Stimulated activated CD4-positive, alpha-beta T cell treated with anti-CD3 and anti-CD28 coated beads, Interleukin-12 subunit alpha, Interleukin-12 subunit beta, amount 100 ng/mL, for 48 hours (primary cell): ENCODE measurements at regions not wholly inside any gene's neighbourhood (a gene's known extent, or its start where the extent isn't known, plus 50 kb on each side); places are given as distances from the start of the nearest gene placed in this dataset.

Source experiments
- DNase-seq, 3 donors: peaks; one replicate each; pipeline ENCODE4 v3.0.0-alpha.2; 2020; ENCODE audit warnings: low read depth in 2 of 3, low spot score in 1 of 3

DNA sequence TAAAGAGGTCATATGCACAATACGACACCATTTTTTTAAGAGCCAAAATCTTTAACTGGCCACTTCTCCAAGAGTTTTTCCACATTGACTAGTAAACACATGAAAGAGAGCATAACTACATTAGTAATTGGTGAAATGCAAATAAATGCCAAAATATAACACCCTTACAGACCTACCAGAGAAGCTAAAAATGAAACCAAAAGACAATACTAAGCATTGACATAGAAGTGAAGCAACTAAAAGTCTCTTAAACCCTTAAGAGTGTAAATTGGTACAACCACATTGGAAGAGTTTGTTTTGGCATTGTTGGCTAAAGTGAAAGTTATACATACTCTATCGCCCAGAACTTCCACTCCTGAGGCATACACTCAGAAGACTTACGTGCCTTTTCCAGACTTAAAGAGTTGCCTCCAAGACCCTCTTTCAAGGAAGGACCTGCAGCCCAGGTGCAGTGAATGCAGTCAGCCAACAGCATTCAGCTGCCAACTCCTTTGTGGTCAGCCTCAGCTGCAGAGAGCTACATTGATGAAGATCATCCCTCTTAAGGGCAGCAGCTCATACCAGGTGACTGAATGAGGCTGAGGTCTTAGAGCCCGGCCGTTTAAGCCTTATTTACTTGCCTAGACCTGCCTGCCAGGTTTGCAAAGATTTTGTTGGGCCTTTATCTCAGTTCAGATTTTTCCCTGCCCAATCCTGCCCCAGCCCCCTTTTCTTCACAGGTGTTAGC, 839.1 kb upstream of the ADGRL2 start:
- DNase-seq = no peak

DNA sequence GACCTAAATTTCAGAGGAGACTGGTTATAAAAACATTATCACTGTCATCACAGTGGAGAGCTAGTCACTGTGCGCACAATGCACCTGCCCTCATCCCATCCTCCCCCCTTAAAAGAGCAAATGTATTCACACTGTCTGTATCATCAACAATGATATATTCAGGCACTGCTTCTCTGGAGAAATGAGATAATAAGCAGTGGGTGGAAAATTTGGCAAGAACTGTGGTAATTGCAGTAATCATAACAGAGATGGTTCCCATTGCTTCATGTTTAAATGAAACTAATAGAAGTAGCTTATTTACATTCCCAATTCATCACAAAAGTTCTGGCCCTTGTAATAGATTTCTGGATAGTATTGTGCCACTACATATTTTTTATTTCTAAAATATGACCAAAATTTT, 867.4 kb upstream of the ADGRL2 start:
- DNase-seq = no peak

DNA sequence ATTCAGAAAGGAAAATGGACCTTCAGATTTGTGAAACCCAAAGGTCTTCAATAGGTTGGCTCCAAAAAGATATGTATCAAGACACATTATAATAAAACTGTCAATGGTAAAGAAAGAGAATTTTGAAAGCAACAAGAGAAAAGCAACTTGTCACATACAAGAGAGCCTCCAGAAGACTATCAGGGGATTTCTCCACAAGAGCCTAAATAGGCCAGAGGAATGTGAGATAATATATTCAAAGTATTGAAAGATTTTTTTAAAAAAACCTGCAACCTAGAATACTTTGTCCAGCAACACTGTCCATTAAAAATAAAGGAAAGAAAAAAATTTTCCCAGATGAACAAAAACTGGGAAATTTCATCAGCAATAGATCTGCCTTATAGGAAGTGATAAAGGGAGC, 869.6 kb upstream of the ADGRL2 start:
- no peak for DNase-seq

DNA sequence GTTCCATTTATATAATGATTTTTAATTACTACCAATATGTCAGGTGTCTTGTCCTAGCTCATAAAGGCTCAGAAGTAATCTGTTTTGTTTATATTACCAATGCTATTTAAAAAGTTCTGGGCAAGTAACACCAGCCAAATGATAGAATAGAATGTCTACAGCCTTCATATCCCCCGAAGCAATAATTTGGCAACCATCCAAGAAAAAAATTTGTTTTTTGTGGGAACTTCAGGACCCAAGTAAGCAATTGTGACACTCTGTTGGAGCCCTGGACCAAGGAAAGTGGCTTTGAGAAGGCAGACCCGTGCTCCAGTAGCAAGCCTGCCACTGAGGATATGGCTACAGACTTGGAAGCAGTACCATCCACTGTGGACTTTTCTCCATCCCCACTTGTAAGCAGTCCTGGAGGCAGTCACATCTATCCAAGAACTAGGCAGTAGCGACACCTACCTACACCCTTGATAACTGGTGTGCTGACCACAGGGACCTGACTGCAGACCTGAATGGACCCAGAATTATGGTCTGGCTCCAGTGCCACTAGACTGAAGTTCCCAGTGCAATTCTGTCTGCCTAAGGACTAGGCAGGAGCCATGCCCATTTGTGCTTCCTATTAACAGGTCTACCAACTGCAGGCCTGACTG, 870.7 kb upstream of the ADGRL2 start:
- no peak for DNase-seq

DNA sequence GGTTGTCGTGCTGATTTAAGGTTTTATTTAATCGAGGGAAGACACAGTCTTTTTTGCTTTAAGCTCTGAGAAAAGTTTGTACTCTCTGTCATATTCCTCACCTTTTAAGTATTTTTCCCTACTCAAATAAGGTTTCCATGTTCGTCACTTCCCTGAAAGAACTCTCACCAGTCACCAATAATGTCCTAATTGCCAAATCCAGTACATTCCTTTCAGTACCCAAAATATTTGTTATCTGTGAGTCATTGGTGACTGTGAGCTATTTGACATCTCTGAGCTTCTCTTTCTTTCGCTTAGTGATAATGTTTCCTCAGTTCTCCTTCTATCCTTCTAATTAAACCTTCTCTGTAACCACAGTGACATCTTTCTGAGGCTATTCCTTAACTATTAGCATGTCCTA, 874.2 kb upstream of the ADGRL2 start:
- no peak for DNase-seq

DNA sequence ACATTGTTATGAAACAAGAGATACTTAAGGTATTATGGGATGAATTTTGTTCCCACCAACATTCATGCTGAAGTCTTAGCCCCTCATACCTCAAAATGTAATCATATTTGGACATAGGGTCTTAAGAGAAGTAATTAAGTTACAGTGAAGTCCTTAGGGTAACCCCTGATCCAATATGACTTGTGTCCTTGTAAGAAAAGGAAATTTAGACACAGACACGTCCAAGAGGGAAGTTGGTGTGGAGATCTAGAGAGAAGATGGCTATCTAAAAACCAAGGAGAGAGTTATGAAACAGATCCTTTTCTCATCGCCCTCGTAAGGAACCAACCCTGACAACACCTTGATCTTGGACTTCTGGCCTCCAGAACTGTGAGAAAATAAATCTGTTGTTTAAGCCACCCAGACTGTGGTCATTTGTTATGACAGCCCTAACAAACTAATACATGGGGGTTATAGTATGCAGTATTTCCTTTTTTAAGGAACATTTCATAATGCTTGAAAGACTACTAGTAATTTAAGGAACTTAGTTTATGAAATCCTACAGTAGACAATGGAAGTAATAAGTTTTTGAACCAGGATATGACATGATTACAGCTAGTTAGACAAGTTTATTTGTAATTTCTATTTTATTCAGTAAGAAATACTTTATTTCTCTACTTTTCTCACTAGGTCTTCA, 875.5 kb upstream of the ADGRL2 start:
- no peak for DNase-seq

- DNase-seq = no peak
Observed at GRCh38 chr1:80924290-80924689, 876.4 kb upstream of the ADGRL2 start.

GRCh38 chr1:80922906-80923305, 877.8 kb upstream of the ADGRL2 start:
- DNase-seq = no peak

DNA sequence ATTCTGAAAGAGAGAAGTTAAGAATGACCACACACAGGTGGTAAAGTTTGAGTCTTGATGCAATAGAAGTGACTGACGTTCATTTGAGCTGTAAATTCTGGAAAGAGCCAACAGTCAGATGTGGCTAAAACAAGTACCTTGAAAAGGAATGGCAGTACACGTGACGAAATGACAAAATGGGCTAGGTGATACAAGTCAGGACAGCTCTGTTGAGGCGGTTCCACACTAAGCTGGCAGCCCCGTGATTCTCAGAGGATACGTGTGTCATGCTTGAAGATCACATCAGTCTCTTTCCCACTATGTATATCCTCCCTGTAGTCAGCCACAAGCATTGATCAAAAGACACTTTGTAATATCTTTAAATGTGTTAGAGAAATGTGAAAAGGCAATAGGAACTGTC, 881.3 kb upstream of the ADGRL2 start:
- no peak for DNase-seq

GRCh38 chr1:80918380-80918779, 882.4 kb upstream of the ADGRL2 start:
- DNase-seq = no peak

GRCh38 chr1:80917826-80918225, 882.9 kb upstream of the ADGRL2 start:
- DNase-seq = no peak

- DNase-seq = no peak
Observed at GRCh38 chr1:80917225-80917624, 883.5 kb upstream of the ADGRL2 start.

GRCh38 chr1:80915491-80915890, 885.2 kb upstream of the ADGRL2 start:
- no peak for DNase-seq

- no peak for DNase-seq
Observed at GRCh38 chr1:80910426-80910825, 890.3 kb upstream of the ADGRL2 start.

DNA sequence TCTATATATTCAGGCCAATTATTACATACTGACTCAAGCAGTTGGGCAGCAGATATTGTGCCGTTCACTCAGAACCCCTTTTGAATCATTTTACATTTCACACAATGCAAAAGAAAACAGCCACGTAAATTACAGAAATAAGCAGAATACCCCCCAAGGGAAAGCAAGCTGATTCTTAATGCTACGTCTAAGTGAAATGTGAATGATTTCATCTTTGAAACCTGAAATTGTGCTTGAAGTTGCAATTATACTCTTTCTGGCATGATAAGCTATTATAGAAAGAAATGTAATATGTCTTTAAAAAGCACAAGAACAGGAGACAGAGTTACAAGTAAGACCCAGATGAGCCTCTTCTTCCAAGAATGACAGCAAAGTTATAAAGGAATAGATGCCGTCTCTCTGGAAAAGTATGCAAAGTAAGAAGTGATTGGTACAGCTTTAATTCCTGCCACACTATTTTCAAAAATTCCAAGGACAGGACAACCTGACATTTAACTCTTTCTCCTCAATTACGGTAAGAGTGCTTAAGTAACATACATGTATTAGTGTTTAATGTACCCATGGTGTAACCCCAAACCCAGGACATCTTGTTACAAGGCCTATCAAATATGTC, 891.5 kb upstream of the ADGRL2 start:
- no peak for DNase-seq

GRCh38 chr1:80896781-80897356, 903.9 kb upstream of the ADGRL2 start:
- DNase-seq = no peak

GRCh38 chr1:80894921-80895320, 905.8 kb upstream of the ADGRL2 start:
- no peak for DNase-seq

DNA sequence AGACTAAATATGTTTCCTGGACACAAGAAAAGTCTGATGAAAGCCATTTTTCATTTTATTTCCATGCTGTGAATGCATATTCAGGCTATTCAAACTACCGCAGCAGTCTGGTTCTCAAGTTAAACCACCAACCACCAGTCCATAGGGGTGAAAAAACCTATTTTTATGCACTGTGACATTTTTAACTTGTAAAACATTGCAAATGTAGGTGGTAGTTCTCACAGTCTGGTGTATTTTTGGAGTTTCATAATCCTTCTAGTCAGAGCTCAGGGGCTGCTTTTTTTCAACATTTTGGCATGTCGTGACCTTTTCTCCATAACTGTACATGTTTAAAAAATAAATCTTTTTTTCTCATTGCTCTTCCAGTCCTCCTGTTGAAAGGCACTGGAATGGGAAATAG, 907.6 kb upstream of the ADGRL2 start:
- DNase-seq = no peak

- no peak for DNase-seq
Observed at GRCh38 chr1:80892539-80892938, 908.2 kb upstream of the ADGRL2 start.

- DNase-seq = no peak
Observed at GRCh38 chr1:80891871-80892270, 908.9 kb upstream of the ADGRL2 start.

DNA sequence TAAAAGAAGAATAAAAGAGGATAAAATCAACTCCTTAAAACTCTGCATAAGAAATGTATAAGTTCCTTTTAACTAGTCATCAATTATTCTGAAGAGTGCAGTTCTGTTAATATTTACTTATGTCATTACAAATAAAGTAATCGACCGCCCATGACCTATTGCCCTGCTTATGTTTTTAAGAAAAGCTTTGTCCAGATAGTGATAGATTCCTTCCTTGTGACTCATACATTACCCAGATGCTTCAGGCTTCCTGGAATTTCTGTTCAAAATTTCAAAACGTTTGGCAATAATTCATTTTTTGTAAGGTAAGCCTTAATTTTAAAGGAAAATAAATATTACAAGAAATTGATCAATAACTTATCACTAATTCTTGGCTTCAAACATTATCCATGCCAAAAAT, 918.2 kb upstream of the ADGRL2 start:
- DNase-seq = no peak

DNA sequence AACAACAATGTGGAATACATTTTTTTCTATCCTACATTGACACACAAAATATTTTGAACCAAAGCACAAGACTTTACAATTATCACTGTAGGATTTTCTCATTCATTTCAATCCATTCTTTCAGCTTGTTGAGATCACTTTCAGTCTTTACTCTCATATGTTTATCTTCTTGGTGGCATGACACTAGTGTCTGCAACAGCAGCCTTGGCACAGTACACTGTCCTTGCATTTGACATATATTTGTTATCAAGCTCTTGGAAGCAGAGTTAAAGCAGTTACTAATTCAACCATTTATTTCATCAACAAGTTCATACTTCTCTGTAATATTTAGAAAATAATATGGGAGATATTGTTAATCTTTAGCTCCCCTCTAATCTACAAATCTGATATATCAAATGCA, 922.4 kb upstream of the ADGRL2 start:
- no peak for DNase-seq
